Right lobe of liver (tissue), 4 donors: ENCODE measurements at regions not wholly inside any gene's neighbourhood (a gene's known extent, or its start where the extent isn't known, plus 50 kb on each side); places are given as distances from the start of the nearest gene placed in this dataset.

Source experiments
- CTCF ChIP-seq, 4 donors: fragments of 200-600 bp in 3 of 4; fragments of 450-650 bp in 1 of 4; IDR thresholded peaks; one replicate each; pipeline versions ENCODE4 v1.5.1 to v1.8.0; 2016 to 2022; ENCODE audit warnings: antibody characterized with exemption in 4 of 4, mild to moderate bottlenecking in 2 of 4
- POLR2A ChIP-seq: fragments of 450-650 bp; IDR thresholded peaks from one replicate; pipeline ENCODE4 v1.6.1; 2017; ENCODE audit warnings: antibody characterized with exemption, mild to moderate bottlenecking
- donor health status: DM: no; HTN: no; CAD: no.
- donor health status: DM: no; HTN: no; CAD: no.
- donor health status: DM: no; HTN: yes; CAD: no.

- TF ChIP-seq CTCF (IDR thresholded peaks at IDR 0.05) = no peak
- TF ChIP-seq POLR2A = no peak
Observed at GRCh38 chr2:116674188-116674587, 1140.3 kb upstream of the DDX18 start.
